Panc1 (cell line): ENCODE measurements at regions not wholly inside any gene's neighbourhood (a gene's known extent, or its start where the extent isn't known, plus 50 kb on each side); places are given as distances from the start of the nearest gene placed in this dataset.

Experiments used
- ATAC-seq: fragments of 200-7000 bp; cut with Tn5 transposase; 2 replicates; pipeline ENCODE4 v1.9.1; 2020; ENCODE audit warnings: mild to moderate bottlenecking, moderate library complexity
- BruUV-seq: library from RNA; stranded (reverse); fragments of 400-500 nt; replicated peaks from 2 replicates; lab custom pipeline; 2021; lab: Mats Ljungman, UMichigan
- CTCF ChIA-PET: fragments of 300-600 bp; sonication (Branson Sonifier 250); formaldehyde crosslinking; loops from one replicate; lab custom pipeline; 2022; ENCODE audit warnings: antibody characterized with exemption; lab: Charles Lee
- POLR2A ChIA-PET: fragments of 300-600 bp; sonication (Branson Sonifier 250); formaldehyde crosslinking; loops from one replicate; lab custom pipeline; 2022; ENCODE audit warnings: antibody characterized with exemption; lab: Charles Lee
- DNase-seq: peaks from one replicate; pipeline ENCODE4 v3.0.0-alpha.2; 2010; ENCODE audit warnings: low read depth, low spot score
- H3K27ac ChIP-seq: 2 replicates; pipeline ENCODE4 v1.5.1; 2011; ENCODE audit warnings: mild to moderate bottlenecking, low read length, inconsistent platforms
- H3K27me3 ChIP-seq: fragments of 200-500 bp; sonication (Bioruptor generic); 2 replicates; pipeline ENCODE4 v1.6.0; 2014; ENCODE audit warnings: low read length, inconsistent platforms; ENCODE audit not compliant: control insufficient read depth, insufficient read depth
- H3K36me3 ChIP-seq: fragments of 200-500 bp; sonication (Bioruptor generic); 2 replicates; pipeline ENCODE4 v1.5.1; 2014; ENCODE audit warnings: inconsistent platforms, mild to moderate bottlenecking, low read length, moderate library complexity; ENCODE audit not compliant: control insufficient read depth, insufficient read depth
- H3K4me1 ChIP-seq: 2 replicates; pipeline ENCODE4 v1.5.1; 2011; ENCODE audit warnings: inconsistent platforms, mild to moderate bottlenecking, low read length, moderate library complexity; ENCODE audit not compliant: control insufficient read depth, insufficient read depth
- H3K4me3 ChIP-seq, 2 experiments: 2 replicates each; pipeline ENCODE4 v1.5.1; 2011 to 2012; ENCODE audit warnings: low read depth in 2 of 2, low read length in 2 of 2, mild to moderate bottlenecking in 2 of 2, inconsistent platforms in 1 of 2, moderate library complexity in 1 of 2
- H3K9me3 ChIP-seq: fragments of 200-500 bp; sonication (Bioruptor generic); 2 replicates; pipeline ENCODE4 v1.5.1; 2014; ENCODE audit warnings: low read depth, mild to moderate bottlenecking, inconsistent platforms, low read length, moderate library complexity; ENCODE audit not compliant: control insufficient read depth, insufficient read depth
- POLR2AphosphoS5 ChIP-seq: IDR thresholded peaks from 2 replicates; pipeline ENCODE4 v1.6.1; 2012; ENCODE audit warnings: mild to moderate bottlenecking, low read depth, low read length, moderate library complexity
- REST ChIP-seq, 2 experiments: IDR thresholded peaks; 2 replicates each; pipeline ENCODE4 v1.6.1; 2011 to 2012; ENCODE audit warnings: low read depth in 2 of 2, control low read depth in 1 of 2, low read length in 1 of 2, mild to moderate bottlenecking in 1 of 2, moderate library complexity in 1 of 2; ENCODE audit not compliant: insufficient read depth in 1 of 2
- SIN3A ChIP-seq: IDR thresholded peaks from 2 replicates; pipeline ENCODE4 v1.6.1; 2012; ENCODE audit warnings: low read depth, mild to moderate bottlenecking, low read length, moderate library complexity, borderline replicate concordance; ENCODE audit not compliant: insufficient read depth
- TCF7L2 ChIP-seq: IDR thresholded peaks from 2 replicates; pipeline ENCODE4 v1.6.1; 2011; ENCODE audit warnings: mild to moderate bottlenecking, low read depth, low read length, inconsistent platforms
- in situ Hi-C: cut with HindIII; loops from 2 replicates; pipeline ENCODE4 v1.10.0; 2016; ENCODE audit warnings: low sequenced_read_pairs, low pct_unique_long_range_greater_than_20kb
- intact Hi-C: fragments of 100-400 bp; cut with micrococcal nuclease; formaldehyde crosslinking; loops from one replicate; pipeline ENCODE4 v1.10.0; 2022; ENCODE audit not compliant: unreplicated experiment
- TF ChIP-seq, protein P1 (sequence below): fragments of 450-650 bp; IDR thresholded peaks from 2 replicates; pipeline ENCODE4 v1.5.1; 2017; ENCODE audit warnings: mild to moderate bottlenecking

- ChIA-PET POLR2A (no interaction called here), CTCF (no interaction called here)
- no peak overlapping the region for H3K27ac ChIP-seq
- BruUV-seq, result no TSS peak
- H3K27me3 ChIP-seq, result no peaks in the 10 kb centered on the region
- intact Hi-C loops (no loop called here), in situ Hi-C loops (no loop called here)
- H3K4me3 ChIP-seq, result no peak overlapping the region
- TF ChIP-seq SIN3A (no peak), REST (IDR thresholded peaks at IDR 0.05; ENCODE audit: insufficient read depth in 1 of 2, low read depth in 2 of 2, low read length in 1 of 2) (no peak), TCF7L2 (no peak), POLR2AphosphoS5 (no peak)
- TF ChIP-seq, protein P1, sequence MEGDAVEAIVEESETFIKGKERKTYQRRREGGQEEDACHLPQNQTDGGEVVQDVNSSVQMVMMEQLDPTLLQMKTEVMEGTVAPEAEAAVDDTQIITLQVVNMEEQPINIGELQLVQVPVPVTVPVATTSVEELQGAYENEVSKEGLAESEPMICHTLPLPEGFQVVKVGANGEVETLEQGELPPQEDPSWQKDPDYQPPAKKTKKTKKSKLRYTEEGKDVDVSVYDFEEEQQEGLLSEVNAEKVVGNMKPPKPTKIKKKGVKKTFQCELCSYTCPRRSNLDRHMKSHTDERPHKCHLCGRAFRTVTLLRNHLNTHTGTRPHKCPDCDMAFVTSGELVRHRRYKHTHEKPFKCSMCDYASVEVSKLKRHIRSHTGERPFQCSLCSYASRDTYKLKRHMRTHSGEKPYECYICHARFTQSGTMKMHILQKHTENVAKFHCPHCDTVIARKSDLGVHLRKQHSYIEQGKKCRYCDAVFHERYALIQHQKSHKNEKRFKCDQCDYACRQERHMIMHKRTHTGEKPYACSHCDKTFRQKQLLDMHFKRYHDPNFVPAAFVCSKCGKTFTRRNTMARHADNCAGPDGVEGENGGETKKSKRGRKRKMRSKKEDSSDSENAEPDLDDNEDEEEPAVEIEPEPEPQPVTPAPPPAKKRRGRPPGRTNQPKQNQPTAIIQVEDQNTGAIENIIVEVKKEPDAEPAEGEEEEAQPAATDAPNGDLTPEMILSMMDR, result no peak
- no peaks in the 10 kb centered on the region for H3K36me3 ChIP-seq
- H3K9me3 ChIP-seq, result no peaks in the 10 kb centered on the region
- DNase-seq (no peak), ATAC-seq (no peak)
- no peaks in the 10 kb centered on the region for H3K4me1 ChIP-seq
Measured at GRCh38 chr9:109914280-109915027, 134.5 kb downstream of the PALM2AKAP2 start.

GRCh38 chr9:109916316-109916715, 136.3 kb downstream of the PALM2AKAP2 start:
- ATAC-seq (no peak), DNase-seq (no peak)
- in situ Hi-C loops (no loop called here), intact Hi-C loops (no loop called here)
- no peaks in the 10 kb centered on the region for H3K9me3 ChIP-seq
- TF ChIP-seq POLR2AphosphoS5 (no peak), REST (IDR thresholded peaks at IDR 0.05; ENCODE audit: insufficient read depth in 1 of 2, low read depth in 2 of 2, low read length in 1 of 2) (no peak), SIN3A (no peak), TCF7L2 (no peak)
- TF ChIP-seq, protein P1, result no peak
- CTCF ChIA-PET, result no interaction called here
- no peaks in the 10 kb centered on the region for H3K36me3 ChIP-seq
- no peaks in the 10 kb centered on the region for H3K4me1 ChIP-seq
- H3K4me3 ChIP-seq, result no peak overlapping the region
- POLR2A ChIA-PET, result no interaction called here
- H3K27ac ChIP-seq, result no peak overlapping the region
- no TSS peak for BruUV-seq
- H3K27me3 ChIP-seq, result no peaks in the 10 kb centered on the region
